Fibroblast of lung (primary cell): ENCODE measurements at regions not wholly inside any gene's neighbourhood (a gene's known extent, or its start where the extent isn't known, plus 50 kb on each side); places are given as distances from the start of the nearest gene placed in this dataset.

Source experiments
- DNase-seq, 2 donors: peaks; one replicate each; pipeline versions ENCODE4 v3.0.0 to v3.0.0-alpha.2; 2010; ENCODE audit warnings: low read depth in 2 of 2
- H2AFZ ChIP-seq: 2 replicates; pipeline ENCODE4 v1.5.1; 2012; ENCODE audit warnings: low read length, control low read depth, inconsistent platforms
- H3K27ac ChIP-seq: 2 replicates; pipeline ENCODE4 v1.5.1; 2011; ENCODE audit warnings: low read length, control low read depth; ENCODE audit not compliant: insufficient read depth
- H3K27me3 ChIP-seq: 2 replicates; pipeline ENCODE4 v1.5.1; 2011; ENCODE audit warnings: mild to moderate bottlenecking, low read length; ENCODE audit not compliant: control insufficient read depth, insufficient read depth
- H3K36me3 ChIP-seq: 2 replicates; pipeline ENCODE4 v1.5.1; 2011; ENCODE audit warnings: low read length; ENCODE audit not compliant: control insufficient read depth, insufficient read depth
- H3K4me1 ChIP-seq: 2 replicates; pipeline ENCODE4 v1.5.1; 2011; ENCODE audit warnings: low read length; ENCODE audit not compliant: control insufficient read depth, insufficient read depth; ENCODE audit errors: extremely low read depth
- H3K4me2 ChIP-seq: 2 replicates; pipeline ENCODE4 v1.5.1; 2011; ENCODE audit warnings: low read length, control low read depth; ENCODE audit not compliant: insufficient read depth; ENCODE audit errors: extremely low read depth
- H3K4me3 ChIP-seq, 4 experiments: fragments of 200-600 bp in 1 of 4; sonication (generic) in 1 of 4; replicated peaks in 1 of 4; 2 replicates each; pipeline ENCODE4 v1.5.1; 2011 to 2016; ENCODE audit warnings: low read length in 4 of 4, low read depth in 3 of 4, mild to moderate bottlenecking in 3 of 4, control low read depth in 2 of 4, inconsistent platforms in 1 of 4, mixed read lengths in 1 of 4; ENCODE audit not compliant: insufficient read depth in 1 of 4; ENCODE audit errors: control extremely low read depth in 1 of 4
- H3K79me2 ChIP-seq: 2 replicates; pipeline ENCODE4 v1.5.1; 2012; ENCODE audit warnings: mild to moderate bottlenecking, low read length, inconsistent platforms; ENCODE audit not compliant: control insufficient read depth, insufficient read depth
- H3K9ac ChIP-seq: 2 replicates; pipeline ENCODE4 v1.5.1; 2011; ENCODE audit warnings: mild to moderate bottlenecking, low read length, control low read depth; ENCODE audit not compliant: insufficient read depth
- H3K9me3 ChIP-seq: 2 replicates; pipeline ENCODE4 v1.5.1; 2012; ENCODE audit warnings: low read depth, low read length; ENCODE audit not compliant: control insufficient read depth, insufficient read depth
- H4K20me1 ChIP-seq: 2 replicates; pipeline ENCODE4 v1.5.1; 2011; ENCODE audit warnings: low read length; ENCODE audit not compliant: control insufficient read depth, insufficient read depth; ENCODE audit errors: extremely low read depth
- EZH2 ChIP-seq: IDR thresholded peaks from 2 replicates; pipeline ENCODE4 v1.5.1; 2012; ENCODE audit warnings: low read length, control low read depth, mild to moderate bottlenecking; ENCODE audit errors: missing control alignments
- TF ChIP-seq, protein P1 (sequence below), 2 donors: IDR thresholded peaks in 1 of 2; conservative IDR thresholded peaks in 1 of 2; 1 replicate in 1 of 2; 2 replicates in 1 of 2; pipeline ENCODE4 v1.5.1; 2011 to 2012; ENCODE audit warnings: low read length in 2 of 2, control low read depth in 1 of 2, inconsistent platforms in 1 of 2, low read depth in 1 of 2, mild to moderate bottlenecking in 1 of 2

DNA sequence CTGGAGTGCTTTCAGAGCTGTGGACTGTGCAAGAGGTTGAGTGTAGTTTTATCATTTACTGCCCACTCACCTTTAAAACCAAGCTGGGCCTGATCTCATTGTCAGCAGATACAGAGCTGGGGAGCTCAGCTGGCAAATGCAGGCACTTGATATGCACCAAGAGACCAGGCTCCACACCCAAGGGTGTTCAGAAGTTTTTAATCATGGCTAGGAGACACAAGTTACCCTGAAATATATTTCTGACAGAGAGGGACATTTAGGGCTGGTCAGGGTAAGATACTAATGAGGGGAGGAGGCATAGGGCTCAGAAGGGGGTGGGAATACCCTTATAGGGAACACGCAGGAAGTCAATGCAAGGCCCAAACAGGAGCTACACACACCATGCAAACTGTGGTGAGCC is 153.7 kb downstream of the ELAVL4 start:
- H3K36me3 ChIP-seq, result no peaks in the 10 kb centered on the region
- no peak overlapping the region for H3K4me2 ChIP-seq
- no peaks in the 10 kb centered on the region for H3K9me3 ChIP-seq
- H3K27ac ChIP-seq, result no peak overlapping the region
- H3K79me2 ChIP-seq, result no peaks in the 10 kb centered on the region
- H3K4me1 ChIP-seq, result no peaks in the 10 kb centered on the region
- no peak overlapping the region for H3K4me3 ChIP-seq
- H2AFZ ChIP-seq, result no peak overlapping the region
- TF ChIP-seq, protein P1, sequence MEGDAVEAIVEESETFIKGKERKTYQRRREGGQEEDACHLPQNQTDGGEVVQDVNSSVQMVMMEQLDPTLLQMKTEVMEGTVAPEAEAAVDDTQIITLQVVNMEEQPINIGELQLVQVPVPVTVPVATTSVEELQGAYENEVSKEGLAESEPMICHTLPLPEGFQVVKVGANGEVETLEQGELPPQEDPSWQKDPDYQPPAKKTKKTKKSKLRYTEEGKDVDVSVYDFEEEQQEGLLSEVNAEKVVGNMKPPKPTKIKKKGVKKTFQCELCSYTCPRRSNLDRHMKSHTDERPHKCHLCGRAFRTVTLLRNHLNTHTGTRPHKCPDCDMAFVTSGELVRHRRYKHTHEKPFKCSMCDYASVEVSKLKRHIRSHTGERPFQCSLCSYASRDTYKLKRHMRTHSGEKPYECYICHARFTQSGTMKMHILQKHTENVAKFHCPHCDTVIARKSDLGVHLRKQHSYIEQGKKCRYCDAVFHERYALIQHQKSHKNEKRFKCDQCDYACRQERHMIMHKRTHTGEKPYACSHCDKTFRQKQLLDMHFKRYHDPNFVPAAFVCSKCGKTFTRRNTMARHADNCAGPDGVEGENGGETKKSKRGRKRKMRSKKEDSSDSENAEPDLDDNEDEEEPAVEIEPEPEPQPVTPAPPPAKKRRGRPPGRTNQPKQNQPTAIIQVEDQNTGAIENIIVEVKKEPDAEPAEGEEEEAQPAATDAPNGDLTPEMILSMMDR (conservative IDR thresholded peaks at IDR 0.05 in 1 of 2, IDR thresholded peaks at IDR 0.05 in 1 of 2; ENCODE audit: low read depth in 1 of 2, low read length in 2 of 2), result no peak
- TF ChIP-seq EZH2, result no peak
- no peak for DNase-seq
- no peaks in the 10 kb centered on the region for H4K20me1 ChIP-seq
- H3K9ac ChIP-seq, result no peak overlapping the region
- H3K27me3 ChIP-seq, result no peaks in the 10 kb centered on the region

DNA sequence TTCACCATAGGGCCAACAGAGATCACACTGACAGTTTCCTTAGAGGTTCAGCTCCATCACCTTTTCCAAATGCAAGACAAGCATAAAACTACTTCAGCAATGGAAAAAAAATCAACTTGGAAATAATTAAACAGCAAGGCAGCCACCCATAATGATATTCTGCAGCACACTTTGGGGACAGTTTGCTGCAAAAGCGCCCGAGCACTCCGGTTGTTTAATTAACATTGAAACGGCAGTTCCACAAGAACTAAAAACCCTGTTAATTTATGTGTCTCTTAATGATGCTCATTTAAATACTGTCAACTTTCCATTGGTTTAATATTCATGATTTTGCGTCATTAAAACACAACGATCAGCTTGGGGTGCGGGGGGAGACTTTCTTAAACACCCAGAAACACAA is 153.2 kb downstream of the ELAVL4 start:
- Histone ChIP-seq H3K4me3 (no peak overlapping the region), H3K9me3 (no peaks in the 10 kb centered on the region), H3K4me2 (no peak overlapping the region), H3K4me1 (no peaks in the 10 kb centered on the region), H3K79me2 (no peaks in the 10 kb centered on the region), H2AFZ (no peak overlapping the region), H3K36me3 (no peaks in the 10 kb centered on the region), H3K27me3 (no peaks in the 10 kb centered on the region), H3K9ac (no peak overlapping the region), H4K20me1 (no peaks in the 10 kb centered on the region), H3K27ac (no peak overlapping the region)
- DNase-seq, result no peak
- no peak for TF ChIP-seq EZH2
- TF ChIP-seq, protein P1 (conservative IDR thresholded peaks at IDR 0.05 in 1 of 2, IDR thresholded peaks at IDR 0.05 in 1 of 2; ENCODE audit: low read depth in 1 of 2, low read length in 2 of 2), result no peak

DNA sequence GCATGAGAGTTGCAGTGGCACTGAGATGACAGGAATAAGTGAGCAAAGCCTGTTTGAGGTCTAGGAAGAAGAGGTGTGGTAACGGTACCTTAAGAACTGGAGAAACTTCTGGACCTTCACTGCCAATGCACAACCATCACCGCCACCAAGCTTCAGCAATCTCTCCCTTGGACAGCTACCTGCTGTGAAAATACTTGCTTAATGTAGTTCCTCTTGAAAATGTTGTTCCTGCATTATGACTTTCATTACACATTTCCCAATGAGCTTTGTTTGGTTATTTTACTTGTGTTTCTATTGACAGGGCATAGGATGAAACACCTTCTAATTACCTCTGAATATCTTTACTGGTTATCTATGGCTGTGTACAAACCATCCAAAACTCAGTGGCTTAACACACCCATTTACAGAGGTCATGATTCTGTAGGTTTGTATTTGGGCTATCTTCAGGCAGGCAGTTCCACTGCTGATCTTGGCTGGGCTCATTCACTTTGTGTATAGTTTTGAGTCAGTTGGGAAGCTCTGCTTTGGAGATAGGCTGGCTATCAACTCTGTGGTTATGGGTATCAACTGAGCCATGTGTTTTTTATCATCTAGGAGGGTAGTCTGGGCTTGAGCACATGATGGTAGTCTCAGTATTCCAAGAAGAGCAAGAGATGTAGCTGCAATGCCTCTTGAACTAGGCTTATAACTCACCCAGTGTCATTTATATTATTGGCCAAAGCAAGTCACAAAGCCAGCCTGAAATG is 149.4 kb downstream of the ELAVL4 start:
- no peaks in the 10 kb centered on the region for H3K36me3 ChIP-seq
- H3K4me3 ChIP-seq, result no peak overlapping the region
- no peaks in the 10 kb centered on the region for H3K4me1 ChIP-seq
- H3K27ac ChIP-seq, result no peak overlapping the region
- H3K79me2 ChIP-seq, result no peaks in the 10 kb centered on the region
- no peaks in the 10 kb centered on the region for H3K27me3 ChIP-seq
- TF ChIP-seq EZH2, result no peak
- TF ChIP-seq, protein P1 (conservative IDR thresholded peaks at IDR 0.05 in 1 of 2, IDR thresholded peaks at IDR 0.05 in 1 of 2; ENCODE audit: low read depth in 1 of 2, low read length in 2 of 2), result no peak
- H3K9ac ChIP-seq, result no peak overlapping the region
- H3K4me2 ChIP-seq, result no peak overlapping the region
- DNase-seq, result no peak
- H3K9me3 ChIP-seq, result no peaks in the 10 kb centered on the region
- no peak overlapping the region for H2AFZ ChIP-seq
- H4K20me1 ChIP-seq, result no peaks in the 10 kb centered on the region
